GM21381 (cell line): ENCODE measurements at regions not wholly inside any gene's neighbourhood (a gene's known extent, or its start where the extent isn't known, plus 50 kb on each side); places are given as distances from the start of the nearest gene placed in this dataset.

Experiments used
- ATAC-seq: cut with Tn5 transposase; IDR thresholded peaks from one replicate; pipeline ENCODE4 v1.9.1; 2021; ENCODE audit warnings: mild to moderate bottlenecking, moderate library complexity; ENCODE audit not compliant: unreplicated experiment

GRCh38 chr13:105048677-105049076 lies 1486.8 kb downstream of the EFNB2 start:
- peak; percentile 83 for ATAC-seq

- no peak for ATAC-seq
Measured at GRCh38 chr13:105047676-105048295, 1487.7 kb downstream of the EFNB2 start.

- no peak for ATAC-seq
Measured at GRCh38 chr13:105037110-105037509, 1498.4 kb downstream of the EFNB2 start.

GRCh38 chr13:105035092-105035491 lies 1500.4 kb downstream of the EFNB2 start:
- ATAC-seq, result no peak

- ATAC-seq, result no peak
Measured at GRCh38 chr13:105033999-105034398, 1501.5 kb downstream of the EFNB2 start.

GRCh38 chr13:105031306-105031705 lies 1504.2 kb downstream of the EFNB2 start:
- no peak for ATAC-seq

- ATAC-seq, result no peak
Measured at GRCh38 chr13:105030851-105031250, 1504.6 kb downstream of the EFNB2 start.

- no peak for ATAC-seq
Measured at GRCh38 chr13:105019073-105019472, 1516.4 kb downstream of the EFNB2 start.

GRCh38 chr13:105016266-105016665 lies 1519.2 kb downstream of the EFNB2 start:
- ATAC-seq, result no peak

- ATAC-seq, result no peak
Measured at GRCh38 chr13:105008604-105009003, 1526.9 kb downstream of the EFNB2 start.

- no peak for ATAC-seq
Measured at GRCh38 chr13:105007166-105007808, 1528.2 kb downstream of the EFNB2 start.

- no peak for ATAC-seq
Measured at GRCh38 chr13:104996022-104996421, 1539.4 kb downstream of the EFNB2 start.

GRCh38 chr13:104993708-104994107 lies 1541.8 kb downstream of the EFNB2 start:
- ATAC-seq, result no peak

GRCh38 chr13:104987621-104988020 lies 1547.8 kb downstream of the EFNB2 start:
- no peak for ATAC-seq

GRCh38 chr13:104984296-104984818 lies 1551.1 kb downstream of the EFNB2 start:
- peak; percentile 85 for ATAC-seq

GRCh38 chr13:104983601-104984000 lies 1551.9 kb downstream of the EFNB2 start:
- no peak for ATAC-seq

GRCh38 chr13:104980586-104980985 lies 1554.9 kb downstream of the EFNB2 start:
- no peak for ATAC-seq

- no peak for ATAC-seq
Measured at GRCh38 chr13:104979281-104980030, 1556.0 kb downstream of the EFNB2 start.

GRCh38 chr13:104976986-104977385 lies 1558.5 kb downstream of the EFNB2 start:
- ATAC-seq, result no peak

- no peak for ATAC-seq
Measured at GRCh38 chr13:104975272-104975671, 1560.2 kb downstream of the EFNB2 start.

GRCh38 chr13:104968876-104969275 lies 1566.6 kb downstream of the EFNB2 start:
- ATAC-seq, result no peak
